ENCODE measurements at regions not wholly inside any gene's neighbourhood (a gene's known extent, or its start where the extent isn't known, plus 50 kb on each side); places are given as distances from the start of the nearest gene placed in this dataset.

- no peaks in the 10 kb centered on the region for H3K36me3 ChIP-seq (ENCODE audit: insufficient read depth, low read length)
- TF ChIP-seq EZH2phosphoT487 (IDR thresholded peaks at IDR 0.05; ENCODE audit: borderline replicate concordance): no peak
- TF ChIP-seq CTCF (conservative IDR thresholded peaks at IDR 0.05; ENCODE audit: low read length): no peak
Observed at GRCh38 chr6:125524356-125524755, 222.6 kb upstream of the HDDC2 start.

GRCh38 chr6:125526007-125526720 is 223.3 kb upstream of the HEY2 start:
- no peaks in the 10 kb centered on the region for H3F3A ChIP-seq (ENCODE audit: low read depth)
- TF ChIP-seq CTCF (conservative IDR thresholded peaks at IDR 0.05; ENCODE audit: low read length) (no peak), EZH2phosphoT487 (IDR thresholded peaks at IDR 0.05; ENCODE audit: borderline replicate concordance) (no peak)
- no peak overlapping the region for H2AFZ ChIP-seq (ENCODE audit: low read length)
- H3K27me3 ChIP-seq (ENCODE audit: insufficient read depth, low read length, poor library complexity, severe bottlenecking): no peaks in the 10 kb centered on the region
- H3K36me3 ChIP-seq (ENCODE audit: insufficient read depth, low read length): no peaks in the 10 kb centered on the region
- H3K4me2 ChIP-seq (ENCODE audit: low read depth, low read length, poor library complexity, severe bottlenecking): no peak overlapping the region
- H3K9me2 ChIP-seq (replicated peaks; ENCODE audit: low read depth, low read length): no peaks in the 10 kb centered on the region
- H3K9ac ChIP-seq (ENCODE audit: low read depth, low read length, poor library complexity, severe bottlenecking): no peak overlapping the region
- no peak overlapping the region for H3K4me3 ChIP-seq (ENCODE audit: low read length, poor library complexity, severe bottlenecking)
- H3K79me2 ChIP-seq (ENCODE audit: insufficient read depth, low read length): no peaks in the 10 kb centered on the region
- H4K20me1 ChIP-seq (ENCODE audit: insufficient read depth, low read length, poor library complexity, severe bottlenecking): no peaks in the 10 kb centered on the region
- H3K9me3 ChIP-seq (ENCODE audit: insufficient read depth, low read depth, low read length): no peaks in the 10 kb centered on the region
- no peaks in the 10 kb centered on the region for H3K4me1 ChIP-seq (ENCODE audit: insufficient read depth, low read length, poor library complexity, severe bottlenecking)

More at GRCh38 chr6:125524356-125524755, 222.6 kb upstream of the HDDC2 start:
- Histone ChIP-seq H3K9ac (ENCODE audit: low read depth, low read length, poor library complexity, severe bottlenecking) (no peak overlapping the region), H3K4me2 (ENCODE audit: low read depth, low read length, poor library complexity, severe bottlenecking) (no peak overlapping the region), H2AFZ (ENCODE audit: low read length) (no peak overlapping the region), H3K4me3 (ENCODE audit: low read length, poor library complexity, severe bottlenecking) (no peak overlapping the region), H4K20me1 (ENCODE audit: insufficient read depth, low read length, poor library complexity, severe bottlenecking) (no peaks in the 10 kb centered on the region), H3K9me2 (replicated peaks; ENCODE audit: low read depth, low read length) (no peaks in the 10 kb centered on the region), H3K9me3 (ENCODE audit: insufficient read depth, low read depth, low read length) (no peaks in the 10 kb centered on the region), H3K79me2 (ENCODE audit: insufficient read depth, low read length) (no peaks in the 10 kb centered on the region), H3K27me3 (ENCODE audit: insufficient read depth, low read length, poor library complexity, severe bottlenecking) (no peaks in the 10 kb centered on the region), H3F3A (ENCODE audit: low read depth) (no peaks in the 10 kb centered on the region), H3K4me1 (ENCODE audit: insufficient read depth, low read length, poor library complexity, severe bottlenecking) (no peaks in the 10 kb centered on the region)

GRCh38 chr6:125528621-125529041 is 220.8 kb upstream of the HEY2 start:
- no peaks in the 10 kb centered on the region for H4K20me1 ChIP-seq (ENCODE audit: insufficient read depth, low read length, poor library complexity, severe bottlenecking)
- H3F3A ChIP-seq (ENCODE audit: low read depth): no peaks in the 10 kb centered on the region
- no peaks in the 10 kb centered on the region for H3K27me3 ChIP-seq (ENCODE audit: insufficient read depth, low read length, poor library complexity, severe bottlenecking)
- no peak overlapping the region for H3K4me2 ChIP-seq (ENCODE audit: low read depth, low read length, poor library complexity, severe bottlenecking)
- no peaks in the 10 kb centered on the region for H3K4me1 ChIP-seq (ENCODE audit: insufficient read depth, low read length, poor library complexity, severe bottlenecking)
- no peak overlapping the region for H2AFZ ChIP-seq (ENCODE audit: low read length)
- no peaks in the 10 kb centered on the region for H3K9me2 ChIP-seq (replicated peaks; ENCODE audit: low read depth, low read length)
- no peaks in the 10 kb centered on the region for H3K9me3 ChIP-seq (ENCODE audit: insufficient read depth, low read depth, low read length)
- H3K36me3 ChIP-seq (ENCODE audit: insufficient read depth, low read length): no peaks in the 10 kb centered on the region
- H3K79me2 ChIP-seq (ENCODE audit: insufficient read depth, low read length): no peaks in the 10 kb centered on the region
- TF ChIP-seq CTCF (conservative IDR thresholded peaks at IDR 0.05; ENCODE audit: low read length): no peak
- no peak for TF ChIP-seq EZH2phosphoT487 (IDR thresholded peaks at IDR 0.05; ENCODE audit: borderline replicate concordance)
- H3K4me3 ChIP-seq (ENCODE audit: low read length, poor library complexity, severe bottlenecking): no peak overlapping the region
- no peak overlapping the region for H3K9ac ChIP-seq (ENCODE audit: low read depth, low read length, poor library complexity, severe bottlenecking)

Measured in Loucy (cell line).